Fibroblast of pulmonary artery (primary cell): ENCODE measurements at regions not wholly inside any gene's neighbourhood (a gene's known extent, or its start where the extent isn't known, plus 50 kb on each side); places are given as distances from the start of the nearest gene placed in this dataset.

Experiments
- DNase-seq: peaks from one replicate; pipeline ENCODE4 v3.0.0-alpha.2; 2010; ENCODE audit warnings: low read depth
- H3K4me3 ChIP-seq: replicated peaks from 2 replicates; pipeline ENCODE4 v1.5.1; 2011; ENCODE audit warnings: low read depth, mild to moderate bottlenecking, control low read depth, low read length, moderate library complexity
- TF ChIP-seq, protein P1 (sequence below): IDR thresholded peaks from 2 replicates; pipeline ENCODE4 v1.5.1; 2011; ENCODE audit warnings: mild to moderate bottlenecking, control low read depth, low read length, inconsistent platforms; ENCODE audit errors: missing control alignments

DNA sequence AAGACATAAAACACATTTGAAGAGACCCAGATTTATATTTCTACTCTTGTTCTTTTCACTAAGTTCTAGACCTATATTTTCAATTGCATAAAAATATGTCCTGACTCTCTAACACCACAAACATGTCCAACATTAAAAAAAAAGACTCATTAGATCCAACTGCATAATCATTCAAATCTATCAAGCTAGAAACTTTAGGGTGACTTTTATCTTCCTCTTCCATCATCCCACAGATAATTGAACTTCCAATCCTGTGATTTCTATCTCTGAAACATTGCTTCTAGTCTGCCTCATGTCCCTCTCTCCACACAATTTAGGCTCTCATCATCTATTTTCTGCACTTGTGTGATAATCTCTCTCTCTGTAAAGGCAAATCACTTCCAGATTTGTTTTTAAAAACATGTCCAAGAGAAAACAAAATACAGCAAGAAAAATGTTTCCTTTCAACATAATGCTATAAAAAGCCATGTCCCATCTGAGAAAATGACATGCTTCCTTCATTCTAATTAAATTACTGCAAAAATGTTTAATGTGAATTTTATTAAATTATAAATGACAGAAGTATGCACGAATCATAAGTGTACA is 615.9 kb downstream of the RNF144B start:
- no peak for DNase-seq
- TF ChIP-seq, protein P1, sequence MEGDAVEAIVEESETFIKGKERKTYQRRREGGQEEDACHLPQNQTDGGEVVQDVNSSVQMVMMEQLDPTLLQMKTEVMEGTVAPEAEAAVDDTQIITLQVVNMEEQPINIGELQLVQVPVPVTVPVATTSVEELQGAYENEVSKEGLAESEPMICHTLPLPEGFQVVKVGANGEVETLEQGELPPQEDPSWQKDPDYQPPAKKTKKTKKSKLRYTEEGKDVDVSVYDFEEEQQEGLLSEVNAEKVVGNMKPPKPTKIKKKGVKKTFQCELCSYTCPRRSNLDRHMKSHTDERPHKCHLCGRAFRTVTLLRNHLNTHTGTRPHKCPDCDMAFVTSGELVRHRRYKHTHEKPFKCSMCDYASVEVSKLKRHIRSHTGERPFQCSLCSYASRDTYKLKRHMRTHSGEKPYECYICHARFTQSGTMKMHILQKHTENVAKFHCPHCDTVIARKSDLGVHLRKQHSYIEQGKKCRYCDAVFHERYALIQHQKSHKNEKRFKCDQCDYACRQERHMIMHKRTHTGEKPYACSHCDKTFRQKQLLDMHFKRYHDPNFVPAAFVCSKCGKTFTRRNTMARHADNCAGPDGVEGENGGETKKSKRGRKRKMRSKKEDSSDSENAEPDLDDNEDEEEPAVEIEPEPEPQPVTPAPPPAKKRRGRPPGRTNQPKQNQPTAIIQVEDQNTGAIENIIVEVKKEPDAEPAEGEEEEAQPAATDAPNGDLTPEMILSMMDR: no peak
- H3K4me3 ChIP-seq: no peak overlapping the region

DNA sequence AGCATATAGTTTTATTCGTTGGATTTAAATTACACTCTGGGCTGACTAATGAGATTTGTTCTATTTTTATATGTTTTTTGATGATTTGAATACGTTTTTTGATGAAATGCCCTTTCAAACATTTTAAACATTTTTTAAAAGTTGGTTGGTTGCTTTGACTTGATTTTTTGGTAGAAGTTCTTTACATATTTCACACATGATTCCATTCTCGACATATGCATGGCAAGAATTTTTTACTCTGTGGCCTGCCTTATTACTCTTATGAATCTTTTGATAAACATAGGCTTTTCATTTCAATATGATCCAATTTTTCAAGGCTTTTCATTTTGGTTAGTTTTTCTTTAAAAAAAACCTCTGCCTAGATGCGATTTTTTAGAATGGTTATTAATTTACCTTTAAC is 617.0 kb downstream of the RNF144B start:
- TF ChIP-seq, protein P1: no peak
- no peak overlapping the region for H3K4me3 ChIP-seq
- DNase-seq: no peak

DNA sequence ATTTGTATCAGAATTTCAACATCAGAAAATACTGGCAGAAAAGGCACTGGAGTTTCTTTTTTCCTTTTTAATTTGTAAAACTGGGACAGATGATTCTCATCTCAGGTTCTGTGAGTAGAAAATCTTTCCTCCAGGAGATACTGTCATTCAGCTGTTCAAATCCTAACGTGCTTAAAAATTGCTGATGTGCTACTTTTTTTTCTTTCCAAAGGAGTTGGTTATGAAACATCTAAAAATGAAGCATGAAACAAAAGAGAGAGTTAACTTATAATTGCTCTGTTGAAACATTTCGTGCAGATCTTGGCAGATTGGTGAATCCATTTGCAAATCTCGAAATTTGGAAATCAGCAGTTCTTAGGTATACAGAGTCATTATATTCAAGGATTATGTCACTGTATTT is 622.6 kb downstream of the RNF144B start:
- no peak overlapping the region for H3K4me3 ChIP-seq
- DNase-seq: no peak
- TF ChIP-seq, protein P1: no peak

- TF ChIP-seq, protein P1: no peak
- H3K4me3 ChIP-seq: no peak overlapping the region
- DNase-seq: no peak
Measured at GRCh38 chr6:19013026-19013705, 626.0 kb downstream of the RNF144B start.

GRCh38 chr6:19024737-19025136 is 637.6 kb downstream of the RNF144B start:
- TF ChIP-seq, protein P1: peak; percentile 67
- DNase-seq: peak; percentile 62
- no peak overlapping the region for H3K4me3 ChIP-seq

DNA sequence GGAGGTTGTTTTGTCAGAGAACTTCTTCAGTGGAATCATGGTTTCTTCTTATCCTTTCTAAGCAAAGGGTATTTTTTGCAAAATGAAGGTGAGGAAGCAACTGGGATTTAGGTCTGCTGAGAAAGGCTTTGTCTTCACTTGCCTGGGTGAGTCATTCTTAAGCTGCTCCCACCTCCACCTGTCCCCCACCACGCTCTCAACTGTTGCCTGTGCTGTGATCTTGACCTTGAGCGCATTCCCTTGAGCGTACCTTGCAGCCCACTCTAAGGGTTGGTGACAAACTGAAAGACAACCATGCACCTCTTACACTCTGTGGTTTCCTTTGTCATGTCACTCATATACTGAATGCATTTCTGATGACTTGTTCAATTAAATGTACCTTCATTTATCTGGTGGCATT is 641.1 kb downstream of the RNF144B start:
- DNase-seq: no peak
- TF ChIP-seq, protein P1: no peak
- H3K4me3 ChIP-seq: no peak overlapping the region
